HL-60 (cell line): ENCODE measurements at regions not wholly inside any gene's neighbourhood (a gene's known extent, or its start where the extent isn't known, plus 50 kb on each side); places are given as distances from the start of the nearest gene placed in this dataset.

Experiments used
- CTCF ChIP-seq: IDR thresholded peaks from one replicate; pipeline ENCODE4 v1.5.1; 2011; ENCODE audit warnings: low read length, control low read depth, inconsistent platforms; ENCODE audit not compliant: insufficient read depth
- SPI1 ChIP-seq: IDR thresholded peaks from 2 replicates; pipeline ENCODE4 v1.6.1; 2012; ENCODE audit warnings: low read depth, mild to moderate bottlenecking, borderline replicate concordance

- TF ChIP-seq CTCF (no peak), SPI1 (no peak)
Measured at GRCh38 chr2:37816686-37817085, 108.4 kb upstream of the RMDN2 start.
